Adrenal gland (tissue), 9 donors: ENCODE measurements at regions not wholly inside any gene's neighbourhood (a gene's known extent, or its start where the extent isn't known, plus 50 kb on each side); places are given as distances from the start of the nearest gene placed in this dataset.

ENCODE experiments used
- DNase-seq, 7 donors: peaks; one replicate each; pipeline ENCODE4 v3.0.0-alpha.2; 2019 to 2020
- H3K27ac ChIP-seq, 5 donors: fragments of 200-600 bp; sonication (generic) in 4 of 5; 1 replicate in 3 of 5; 2 replicates in 2 of 5; pipeline versions ENCODE4 v1.5.1 to v1.8.0; 2016 to 2020; ENCODE audit warnings: mild to moderate bottlenecking in 1 of 5
- H3K27me3 ChIP-seq: fragments of 200-600 bp; 2 replicates; pipeline ENCODE4 v1.8.0; 2021
- H3K36me3 ChIP-seq, 2 donors: fragments of 200-600 bp; replicated peaks in 1 of 2; 1 replicate in 1 of 2; 2 replicates in 1 of 2; pipeline versions ENCODE4 v1.5.1 to v1.8.0; 2018 to 2022
- H3K4me1 ChIP-seq, 2 donors: fragments of 200-600 bp; replicated peaks in 1 of 2; 1 replicate in 1 of 2; 2 replicates in 1 of 2; pipeline versions ENCODE4 v1.5.1 to v1.8.0; 2018 to 2021
- H3K4me3 ChIP-seq, 4 donors: fragments of 200-600 bp; sonication (generic) in 3 of 4; one replicate each; pipeline ENCODE4 v1.5.1; 2016 to 2018
- H3K9me3 ChIP-seq, 3 donors: fragments of 200-600 bp; sonication (generic) in 1 of 3; replicated peaks in 1 of 3; 1 replicate in 2 of 3; 2 replicates in 1 of 3; pipeline versions ENCODE4 v1.5.1 to v1.8.0; 2016 to 2021
- POLR2A ChIP-seq, 2 donors: fragments of 450-650 bp; IDR thresholded peaks; one replicate each; pipeline ENCODE4 v1.6.1; 2017; ENCODE audit warnings: antibody characterized with exemption in 2 of 2, mild to moderate bottlenecking in 2 of 2, moderate library complexity in 1 of 2
- WGBS, 4 donors: extraction: QIAGEN DNeasy Blood & Tissue Kit in 2 of 4; methylation state at CpG; one replicate each; pipeline versions ENCODE4 v1.1.5 to v1.1.7; 2013 to 2017; 5-methylcytosine and 5-hydroxymethylcytosine counted together
- intact Hi-C, 2 donors: fragments of 100-400 bp; cut with DNase I; formaldehyde crosslinking; loops; one replicate each; pipeline versions ENCODE4 v1.14.1 to v1.15.0; 2022 to 2023
- TF ChIP-seq, protein P1 (sequence below), 6 experiments: fragments of 450-650 bp in 4 of 6; fragments of 200-600 bp in 2 of 6; sonication (generic) in 1 of 6; IDR thresholded peaks; 1 replicate in 5 of 6; 2 replicates in 1 of 6; pipeline versions ENCODE4 v1.5.1 to v1.8.0; 2016 to 2021; ENCODE audit warnings: antibody characterized with exemption in 6 of 6, mild to moderate bottlenecking in 2 of 6, moderate library complexity in 1 of 6
- donor health status: healthy with polysubstance abuse.
- donor health status: Bipolar disorder and iron deficiency.
- donor health status: DM: yes; HTN: yes; CAD: no.
- donor health status: DM: no; HTN: no; CAD: no.
- donor health status: DM: no; HTN: no; CAD: no.

DNA sequence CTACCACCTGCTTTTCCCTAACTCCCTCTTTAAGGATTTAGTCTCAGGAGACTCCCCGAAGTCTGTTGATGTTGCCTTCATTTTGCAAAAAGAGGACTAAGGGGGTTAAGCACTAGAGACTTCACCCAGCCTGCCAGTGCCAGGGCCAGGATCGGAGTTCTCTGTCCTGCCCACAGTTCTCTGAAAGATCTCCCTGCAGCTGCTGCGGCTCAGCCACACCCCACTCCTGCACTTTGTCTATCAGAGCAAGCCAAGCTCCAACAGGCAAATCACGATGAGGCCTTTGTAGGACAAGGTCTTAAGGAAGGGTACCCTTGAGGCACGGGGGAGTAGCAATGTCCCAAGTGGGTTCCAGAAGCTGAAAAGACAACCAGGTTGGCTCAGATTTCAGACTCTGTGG lies 148.8 kb upstream of the EGLN3 start:
- H3K9me3 ChIP-seq = no peaks in the 10 kb centered on the region
- intact Hi-C loops = loop anchor here (5.0 to 10.0 kb wide), 2 partner anchors 255 to 257 kb away; no protein-coding TSS in a partner anchor
- H3K27me3 ChIP-seq = no peaks in the 10 kb centered on the region
- WGBS, 4 donors = 69 to 74% (median 72%) methylated on average over 5 of the region's 5 CpGs
- no peaks in the 10 kb centered on the region for H3K4me1 ChIP-seq
- no peak overlapping the region for H3K27ac ChIP-seq
- TF ChIP-seq, protein P1, sequence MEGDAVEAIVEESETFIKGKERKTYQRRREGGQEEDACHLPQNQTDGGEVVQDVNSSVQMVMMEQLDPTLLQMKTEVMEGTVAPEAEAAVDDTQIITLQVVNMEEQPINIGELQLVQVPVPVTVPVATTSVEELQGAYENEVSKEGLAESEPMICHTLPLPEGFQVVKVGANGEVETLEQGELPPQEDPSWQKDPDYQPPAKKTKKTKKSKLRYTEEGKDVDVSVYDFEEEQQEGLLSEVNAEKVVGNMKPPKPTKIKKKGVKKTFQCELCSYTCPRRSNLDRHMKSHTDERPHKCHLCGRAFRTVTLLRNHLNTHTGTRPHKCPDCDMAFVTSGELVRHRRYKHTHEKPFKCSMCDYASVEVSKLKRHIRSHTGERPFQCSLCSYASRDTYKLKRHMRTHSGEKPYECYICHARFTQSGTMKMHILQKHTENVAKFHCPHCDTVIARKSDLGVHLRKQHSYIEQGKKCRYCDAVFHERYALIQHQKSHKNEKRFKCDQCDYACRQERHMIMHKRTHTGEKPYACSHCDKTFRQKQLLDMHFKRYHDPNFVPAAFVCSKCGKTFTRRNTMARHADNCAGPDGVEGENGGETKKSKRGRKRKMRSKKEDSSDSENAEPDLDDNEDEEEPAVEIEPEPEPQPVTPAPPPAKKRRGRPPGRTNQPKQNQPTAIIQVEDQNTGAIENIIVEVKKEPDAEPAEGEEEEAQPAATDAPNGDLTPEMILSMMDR (IDR thresholded peaks at IDR 0.05) = no peak
- TF ChIP-seq POLR2A (IDR thresholded peaks at IDR 0.05) = no peak
- no peak overlapping the region for H3K4me3 ChIP-seq
- no peaks in the 10 kb centered on the region for H3K36me3 ChIP-seq
- DNase-seq = no peak

DNA sequence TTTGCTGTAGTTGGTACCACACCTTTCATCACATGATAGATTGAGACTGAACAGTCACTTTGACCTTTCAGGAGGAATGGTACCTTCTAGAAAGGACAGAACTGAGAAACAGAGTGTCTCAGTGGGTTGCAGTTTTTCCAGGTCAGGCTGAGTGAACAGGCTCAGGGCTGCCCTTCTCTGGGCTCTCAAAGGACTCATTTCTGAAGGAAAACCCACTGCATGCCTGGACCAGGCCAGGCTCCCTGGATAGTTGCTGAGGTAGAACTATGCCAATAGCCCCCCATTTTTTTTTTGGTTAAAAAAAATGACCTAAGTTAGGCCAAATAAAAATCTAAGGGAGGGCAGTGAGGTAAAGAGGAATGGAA lies 148.1 kb upstream of the EGLN3 start:
- no peaks in the 10 kb centered on the region for H3K36me3 ChIP-seq
- no peak overlapping the region for H3K4me3 ChIP-seq
- intact Hi-C loops = loop anchor here (5.0 to 10.0 kb wide), 2 partner anchors 254 to 257 kb away; no protein-coding TSS in a partner anchor
- no peak for DNase-seq
- no peak for TF ChIP-seq POLR2A (IDR thresholded peaks at IDR 0.05)
- TF ChIP-seq, protein P1 (IDR thresholded peaks at IDR 0.05) = no peak
- no peaks in the 10 kb centered on the region for H3K9me3 ChIP-seq
- H3K27ac ChIP-seq = no peak overlapping the region
- H3K4me1 ChIP-seq = no peaks in the 10 kb centered on the region
- H3K27me3 ChIP-seq = no peaks in the 10 kb centered on the region

DNA sequence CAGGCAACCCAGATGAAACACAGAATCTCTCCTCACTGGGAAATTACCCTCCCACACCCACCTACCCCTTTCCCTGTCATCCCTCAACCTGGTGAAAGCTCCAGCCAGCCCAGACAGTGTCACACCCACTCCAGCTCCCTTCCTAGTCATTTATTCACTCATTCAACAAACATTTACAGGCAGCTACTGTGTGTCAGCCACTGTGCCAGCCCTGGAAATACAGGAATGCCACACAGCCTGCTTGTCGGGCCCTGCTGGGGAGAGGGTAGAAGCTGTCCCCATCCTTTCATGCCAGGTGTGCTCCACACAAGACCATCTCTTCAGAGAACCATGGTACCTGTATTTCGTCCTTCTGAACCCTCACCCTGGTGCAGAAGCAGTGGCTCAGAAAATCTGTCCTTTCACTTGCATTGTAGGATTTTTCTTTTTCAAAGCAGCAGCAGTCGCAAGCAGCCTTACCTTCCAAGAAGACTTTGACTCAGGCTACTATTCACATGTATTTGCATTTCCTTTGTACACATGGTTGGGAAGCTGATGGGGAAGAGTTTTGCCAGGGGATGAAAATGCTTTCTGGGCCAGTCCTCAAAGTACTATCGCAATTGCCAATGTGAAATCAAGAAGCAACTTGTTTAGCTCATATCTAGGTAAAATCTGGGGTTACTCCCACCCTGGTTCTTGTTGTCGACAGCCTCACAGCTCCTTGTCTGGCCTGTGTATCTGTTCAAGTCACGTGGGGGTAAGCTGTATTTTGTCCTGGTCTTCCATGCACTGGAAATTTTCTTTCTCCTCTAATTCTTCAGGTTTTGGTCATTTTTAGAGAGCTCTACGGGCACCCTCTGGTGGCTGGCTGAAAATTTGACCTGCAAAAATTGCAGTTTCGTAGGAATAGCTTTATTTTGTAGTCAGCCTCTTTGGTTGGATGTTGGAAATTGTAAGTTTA lies 147.4 kb upstream of the EGLN3 start:
- WGBS, 4 donors = 42 to 55% (median 51%) methylated on average over 8 of the region's 8 CpGs
- TF ChIP-seq, protein P1 (IDR thresholded peaks at IDR 0.05) = peak; percentile 45 to 67 (median 60)
- no peak for TF ChIP-seq POLR2A (IDR thresholded peaks at IDR 0.05)
- Histone ChIP-seq H3K27me3 (no peaks in the 10 kb centered on the region), H3K4me1 (no peaks in the 10 kb centered on the region), H3K36me3 (no peaks in the 10 kb centered on the region), H3K4me3 (no peak overlapping the region), H3K9me3 (no peaks in the 10 kb centered on the region), H3K27ac (no peak overlapping the region)
- peak; percentile 21 to 58 (median 25) for DNase-seq
- intact Hi-C loops = loop anchor here (5.0 to 10.0 kb wide), 2 partner anchors 254 to 256 kb away; no protein-coding TSS in a partner anchor

DNA sequence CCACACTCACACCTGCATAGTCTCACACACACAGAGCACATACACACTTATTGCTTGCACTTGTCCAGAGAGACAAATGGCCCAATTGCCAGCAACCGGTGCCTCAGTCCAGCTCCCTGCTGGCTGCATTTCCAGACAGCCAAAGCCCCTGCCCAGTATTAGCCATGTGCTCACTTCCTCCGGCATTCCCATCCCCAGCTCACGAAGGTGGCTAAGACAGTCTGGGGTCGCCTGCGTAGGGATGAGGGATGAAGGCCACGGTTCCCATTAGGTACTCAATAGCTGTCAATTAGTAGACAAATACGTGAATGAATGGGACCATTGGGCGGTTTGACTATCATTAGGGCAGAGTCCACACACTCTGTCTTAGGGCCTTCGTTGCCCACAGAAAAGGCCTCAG lies 146.8 kb upstream of the EGLN3 start:
- intact Hi-C loops = loop anchor here (5.0 to 10.0 kb wide), 2 partner anchors 253 to 255 kb away; no protein-coding TSS in a partner anchor
- Histone ChIP-seq H3K27ac (no peak overlapping the region), H3K36me3 (no peaks in the 10 kb centered on the region), H3K4me1 (no peaks in the 10 kb centered on the region), H3K9me3 (no peaks in the 10 kb centered on the region), H3K27me3 (no peaks in the 10 kb centered on the region), H3K4me3 (no peak overlapping the region)
- TF ChIP-seq, protein P1 (IDR thresholded peaks at IDR 0.05) = no peak
- TF ChIP-seq POLR2A (IDR thresholded peaks at IDR 0.05) = no peak
- WGBS, 4 donors = 81 to 89% (median 82%) methylated on average over 9 of the region's 9 CpGs
- DNase-seq = no peak
